Neural progenitor cell (in vitro differentiated cells): ENCODE measurements at regions not wholly inside any gene's neighbourhood (a gene's known extent, or its start where the extent isn't known, plus 50 kb on each side); places are given as distances from the start of the nearest gene placed in this dataset.

Experiments used
- DNase-seq: peaks from one replicate; pipeline ENCODE4 v3.0.0-alpha.2; 2016; ENCODE audit warnings: low spot score
- H2AFZ ChIP-seq: fragments of 200-600 bp; sonication (generic); replicated peaks from 2 replicates; pipeline ENCODE4 v1.6.1; 2016; ENCODE audit warnings: antibody characterized with exemption
- H3F3A ChIP-seq: fragments of 200-600 bp; sonication (generic); 2 replicates; pipeline ENCODE4 v1.6.1; 2016; ENCODE audit warnings: antibody characterized with exemption, low read depth
- H3K27ac ChIP-seq: fragments of 200-600 bp; sonication (generic); 2 replicates; pipeline ENCODE4 v1.5.1; 2016; ENCODE audit warnings: mild to moderate bottlenecking
- H3K27me3 ChIP-seq: fragments of 200-600 bp; sonication (generic); 2 replicates; pipeline ENCODE4 v1.6.1; 2016; ENCODE audit warnings: mild to moderate bottlenecking, moderate library complexity
- H3K36me3 ChIP-seq: fragments of 200-600 bp; sonication (generic); 2 replicates; pipeline ENCODE4 v1.5.1; 2016
- H3K4me1 ChIP-seq: fragments of 200-600 bp; sonication (generic); 2 replicates; pipeline ENCODE4 v1.6.1; 2016; ENCODE audit warnings: mixed run types
- H3K4me2 ChIP-seq: fragments of 200-600 bp; sonication (generic); 2 replicates; pipeline ENCODE4 v1.6.1; 2016
- H3K4me3 ChIP-seq: fragments of 200-600 bp; sonication (generic); 2 replicates; pipeline ENCODE4 v1.5.1; 2016
- H3K79me2 ChIP-seq: fragments of 200-600 bp; sonication (generic); 2 replicates; pipeline ENCODE4 v1.6.1; 2016; ENCODE audit warnings: low read depth
- H3K9ac ChIP-seq: fragments of 200-600 bp; sonication (generic); 2 replicates; pipeline ENCODE4 v1.6.1; 2016
- H3K9me3 ChIP-seq: fragments of 200-600 bp; sonication (generic); 2 replicates; pipeline ENCODE4 v1.5.1; 2016; ENCODE audit warnings: low read depth
- H4K20me1 ChIP-seq: fragments of 200-600 bp; sonication (generic); 2 replicates; pipeline ENCODE4 v1.6.1; 2016; ENCODE audit warnings: low read depth
- H3K27ac Mint-ChIP-seq: 3 replicates; pipeline ENCODE4 v1.8.0; 2021; ENCODE audit warnings: mixed read lengths
- H3K27me3 Mint-ChIP-seq: 2 replicates; pipeline ENCODE4 v1.8.0; 2022; ENCODE audit warnings: low read depth, mild to moderate bottlenecking, inconsistent platforms, moderate library complexity, mixed read lengths; ENCODE audit not compliant: insufficient read depth
- H3K36me3 Mint-ChIP-seq: 3 replicates; pipeline ENCODE4 v1.8.0; 2021; ENCODE audit warnings: mixed read lengths
- H3K4me1 Mint-ChIP-seq: 3 replicates; pipeline ENCODE4 v1.8.0; 2021; ENCODE audit warnings: mixed read lengths
- H3K4me3 Mint-ChIP-seq: 3 replicates; pipeline ENCODE4 v1.8.0; 2021; ENCODE audit warnings: mild to moderate bottlenecking, moderate library complexity, mixed read lengths
- H3K9me3 Mint-ChIP-seq: 3 replicates; pipeline ENCODE4 v1.8.0; 2020; ENCODE audit warnings: mixed read lengths
- EZH2 ChIP-seq: fragments of 200-600 bp; sonication (generic); IDR thresholded peaks from 2 replicates; pipeline ENCODE4 v1.6.1; 2017; ENCODE audit warnings: antibody characterized with exemption, mild to moderate bottlenecking, moderate library complexity

DNA sequence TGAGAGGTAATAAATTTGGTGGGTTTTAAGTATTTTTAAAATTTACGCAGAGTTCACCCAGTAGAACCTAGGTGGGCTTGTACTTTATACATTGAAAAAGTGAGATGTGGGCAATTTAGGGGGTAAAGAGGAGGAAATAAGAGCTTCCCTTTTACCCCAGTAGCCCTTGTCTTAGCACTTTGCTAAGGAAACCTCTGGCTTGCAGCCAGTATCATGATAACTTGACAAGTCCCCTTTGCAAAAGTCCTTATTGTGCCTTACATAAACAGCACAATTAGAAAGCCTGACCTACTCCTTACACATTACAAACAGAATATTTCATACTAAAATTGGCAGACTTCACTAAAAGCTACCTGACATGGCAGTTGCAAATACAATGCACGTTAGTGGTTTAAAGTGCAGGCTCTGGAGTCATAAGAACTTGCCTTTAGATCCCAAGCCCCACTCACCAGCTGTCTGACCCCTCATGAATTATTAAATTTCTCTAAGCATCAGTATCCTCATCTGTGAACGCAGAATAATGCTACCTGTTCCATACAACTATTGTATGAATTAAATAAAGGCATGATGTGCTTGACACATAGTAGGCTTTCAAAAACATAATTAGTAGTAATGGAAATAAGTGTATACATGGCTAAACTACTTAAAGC, 53.2 kb upstream of the NELL2 start:
- H3K9me3 ChIP-seq = no peaks in the 10 kb centered on the region
- Mint-ChIP-seq H3K27me3 (no peaks in the 10 kb centered on the region), H3K4me3 (no peak overlapping the region), H3K4me1 (peaks cover 21% of the 10 kb centered on the region), H3K9me3 (peaks cover 12% of the 10 kb centered on the region), H3K27ac (no peak overlapping the region), H3K36me3 (no peaks in the 10 kb centered on the region)
- no peaks in the 10 kb centered on the region for H3K4me1 ChIP-seq
- H3K27me3 ChIP-seq = no peaks in the 10 kb centered on the region
- no peaks in the 10 kb centered on the region for H4K20me1 ChIP-seq
- H3K27ac ChIP-seq = no peak overlapping the region
- no peak overlapping the region for H3K4me2 ChIP-seq
- no peak for DNase-seq
- H2AFZ ChIP-seq = no peak overlapping the region
- no peak for TF ChIP-seq EZH2
- H3K36me3 ChIP-seq = no peaks in the 10 kb centered on the region
- H3K79me2 ChIP-seq = no peaks in the 10 kb centered on the region
- no peak overlapping the region for H3K9ac ChIP-seq
- H3K4me3 ChIP-seq = no peak overlapping the region
- no peaks in the 10 kb centered on the region for H3F3A ChIP-seq
